MM.1S (cell line): ENCODE measurements at regions not wholly inside any gene's neighbourhood (a gene's known extent, or its start where the extent isn't known, plus 50 kb on each side); places are given as distances from the start of the nearest gene placed in this dataset.

Source experiments
- DNase-seq: peaks from one replicate; pipeline ENCODE4 v3.0.0-alpha.2; 2015
- H2AFZ ChIP-seq: fragments of 300-600 bp; sonication (generic); 2 replicates; pipeline ENCODE4 v1.6.0; 2016; ENCODE audit warnings: antibody characterized with exemption, low read length
- H3F3A ChIP-seq: fragments of 300-600 bp; sonication (generic); 2 replicates; pipeline ENCODE4 v1.6.1; 2016; ENCODE audit warnings: mild to moderate bottlenecking, antibody characterized with exemption, low read length, moderate library complexity, mixed read lengths; ENCODE audit not compliant: insufficient read depth
- H3K27ac ChIP-seq: fragments of 300-600 bp; sonication (generic); 2 replicates; pipeline ENCODE4 v1.5.1; 2016; ENCODE audit warnings: mild to moderate bottlenecking, low read length
- H3K27me3 ChIP-seq: fragments of 300-600 bp; sonication (generic); replicated peaks from 2 replicates; pipeline ENCODE4 v1.6.0; 2016; ENCODE audit warnings: low read length; ENCODE audit not compliant: insufficient read depth
- H3K36me3 ChIP-seq: fragments of 300-600 bp; sonication (generic); replicated peaks from 2 replicates; pipeline ENCODE4 v1.6.1; 2016; ENCODE audit warnings: mild to moderate bottlenecking, low read length, mixed read lengths; ENCODE audit not compliant: insufficient read depth
- H3K4me1 ChIP-seq: fragments of 300-600 bp; sonication (generic); 2 replicates; pipeline ENCODE4 v1.6.1; 2016; ENCODE audit warnings: low read length, mixed read lengths
- H3K4me2 ChIP-seq: fragments of 300-600 bp; sonication (generic); 2 replicates; pipeline ENCODE4 v1.6.0; 2016; ENCODE audit warnings: low read depth, low read length
- H3K4me3 ChIP-seq: fragments of 300-600 bp; sonication (generic); 2 replicates; pipeline ENCODE4 v1.5.1; 2016; ENCODE audit warnings: low read length, mixed read lengths
- H3K79me2 ChIP-seq: fragments of 300-600 bp; sonication (generic); 2 replicates; pipeline ENCODE4 v1.6.1; 2016; ENCODE audit warnings: mixed run types, low read length, mixed read lengths
- H3K9ac ChIP-seq: fragments of 300-600 bp; sonication (generic); 2 replicates; pipeline ENCODE4 v1.6.1; 2016; ENCODE audit warnings: low read length, mixed read lengths
- H3K9me2 ChIP-seq: fragments of 300-600 bp; sonication (generic); replicated peaks from 2 replicates; pipeline ENCODE4 v1.6.1; 2016; ENCODE audit warnings: mild to moderate bottlenecking, low read length, mixed read lengths; ENCODE audit not compliant: insufficient read depth
- H3K9me3 ChIP-seq: fragments of 300-600 bp; sonication (generic); replicated peaks from 2 replicates; pipeline ENCODE4 v1.6.1; 2016; ENCODE audit warnings: mild to moderate bottlenecking, low read length, mixed read lengths; ENCODE audit not compliant: insufficient read depth
- H4K20me1 ChIP-seq: fragments of 300-600 bp; sonication (generic); 2 replicates; pipeline ENCODE4 v1.6.1; 2016; ENCODE audit warnings: mild to moderate bottlenecking, low read length, moderate library complexity, mixed read lengths; ENCODE audit not compliant: insufficient read depth
- EZH2 ChIP-seq: fragments of 300-600 bp; sonication (generic); optimal IDR thresholded peaks from 2 replicates; pipeline ENCODE3; 2017; ENCODE audit warnings: low read depth, mild to moderate bottlenecking, antibody characterized with exemption, low read length, mixed read lengths
- EZH2phosphoT487 ChIP-seq: fragments of 300-600 bp; sonication (generic); IDR thresholded peaks from 2 replicates; pipeline ENCODE4 v1.6.1; 2018; ENCODE audit warnings: antibody characterized with exemption, low read length
- TF ChIP-seq, protein P1 (sequence below): fragments of 300-600 bp; sonication (generic); IDR thresholded peaks from 2 replicates; pipeline ENCODE4 v1.5.1; 2016; ENCODE audit warnings: antibody characterized with exemption, low read length, mixed read lengths

DNA sequence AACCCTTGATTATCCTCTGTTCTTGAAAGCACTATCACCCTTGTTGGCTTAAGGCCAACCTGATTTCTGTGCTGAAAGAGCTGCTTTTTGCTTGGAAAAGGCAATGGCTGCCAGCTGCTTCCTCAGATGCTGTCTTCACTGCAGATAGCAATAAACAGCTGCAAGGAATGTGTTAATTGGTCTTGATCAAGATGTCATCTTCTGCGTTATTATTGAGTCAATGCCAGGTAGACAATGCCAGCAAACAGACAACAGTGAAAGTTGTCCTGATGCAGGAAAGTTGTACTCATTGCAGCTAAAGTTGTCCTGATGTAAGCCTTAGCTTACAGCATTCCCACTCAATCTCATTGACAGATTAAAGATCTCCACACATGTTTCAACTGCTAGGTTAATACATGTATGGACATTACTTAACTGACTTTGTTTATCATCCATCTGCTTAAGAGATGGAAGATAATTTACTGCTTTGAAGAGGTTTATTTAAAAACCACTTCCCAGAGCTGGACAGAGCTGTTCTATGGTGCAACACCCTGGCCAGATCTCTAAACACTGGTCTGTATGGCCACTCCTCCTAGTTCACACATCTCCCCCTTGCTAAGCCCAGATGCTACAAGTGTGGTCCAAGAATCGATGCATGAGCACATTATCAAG lies 251.0 kb upstream of the MCTP2 start:
- H3K4me1 ChIP-seq = no peaks in the 10 kb centered on the region
- TF ChIP-seq, protein P1, sequence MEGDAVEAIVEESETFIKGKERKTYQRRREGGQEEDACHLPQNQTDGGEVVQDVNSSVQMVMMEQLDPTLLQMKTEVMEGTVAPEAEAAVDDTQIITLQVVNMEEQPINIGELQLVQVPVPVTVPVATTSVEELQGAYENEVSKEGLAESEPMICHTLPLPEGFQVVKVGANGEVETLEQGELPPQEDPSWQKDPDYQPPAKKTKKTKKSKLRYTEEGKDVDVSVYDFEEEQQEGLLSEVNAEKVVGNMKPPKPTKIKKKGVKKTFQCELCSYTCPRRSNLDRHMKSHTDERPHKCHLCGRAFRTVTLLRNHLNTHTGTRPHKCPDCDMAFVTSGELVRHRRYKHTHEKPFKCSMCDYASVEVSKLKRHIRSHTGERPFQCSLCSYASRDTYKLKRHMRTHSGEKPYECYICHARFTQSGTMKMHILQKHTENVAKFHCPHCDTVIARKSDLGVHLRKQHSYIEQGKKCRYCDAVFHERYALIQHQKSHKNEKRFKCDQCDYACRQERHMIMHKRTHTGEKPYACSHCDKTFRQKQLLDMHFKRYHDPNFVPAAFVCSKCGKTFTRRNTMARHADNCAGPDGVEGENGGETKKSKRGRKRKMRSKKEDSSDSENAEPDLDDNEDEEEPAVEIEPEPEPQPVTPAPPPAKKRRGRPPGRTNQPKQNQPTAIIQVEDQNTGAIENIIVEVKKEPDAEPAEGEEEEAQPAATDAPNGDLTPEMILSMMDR = no peak
- TF ChIP-seq EZH2 (no peak), EZH2phosphoT487 (no peak)
- DNase-seq = no peak

DNA sequence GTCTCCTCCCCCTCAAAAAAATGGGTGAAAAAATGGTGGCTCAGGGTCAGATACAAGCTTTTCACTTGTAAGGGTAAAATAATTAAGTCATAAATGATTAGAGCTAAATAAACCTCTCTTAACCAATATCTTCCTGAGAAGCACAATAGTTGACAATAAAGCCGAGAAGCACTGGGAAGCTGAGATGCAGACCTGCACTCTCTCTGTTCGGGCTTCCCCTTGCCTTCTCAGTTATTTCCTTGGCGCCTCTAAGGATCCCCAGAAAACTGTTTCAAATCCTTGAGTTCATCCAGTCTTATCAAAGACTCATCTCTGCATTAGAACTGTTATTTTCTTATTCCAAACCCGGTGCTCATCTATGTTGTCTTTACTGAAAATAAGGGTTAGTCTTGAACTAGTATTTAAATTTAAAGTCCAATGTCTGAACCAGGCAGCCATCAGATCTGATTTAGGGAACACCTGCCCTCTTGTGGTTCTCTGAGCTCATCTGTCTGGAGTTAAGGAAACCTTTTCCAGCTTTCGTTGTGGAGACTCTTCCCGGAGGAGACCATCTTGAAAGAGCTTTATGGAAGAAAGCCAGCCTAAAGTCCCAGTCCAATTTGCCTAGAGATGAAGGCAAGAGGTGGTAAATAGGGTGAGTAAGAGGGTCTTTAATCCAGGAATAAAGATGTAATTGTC lies 256.4 kb upstream of the MCTP2 start:
- Histone ChIP-seq H3F3A (no peaks in the 10 kb centered on the region), H3K9me2 (no peaks in the 10 kb centered on the region), H2AFZ (no peak overlapping the region), H3K27me3 (no peaks in the 10 kb centered on the region), H4K20me1 (no peaks in the 10 kb centered on the region), H3K4me3 (no peak overlapping the region), H3K4me2 (no peak overlapping the region), H3K9me3 (no peaks in the 10 kb centered on the region), H3K4me1 (no peaks in the 10 kb centered on the region), H3K79me2 (no peaks in the 10 kb centered on the region), H3K27ac (no peak overlapping the region), H3K9ac (no peak overlapping the region), H3K36me3 (no peaks in the 10 kb centered on the region)
- DNase-seq = peak; percentile 30
- TF ChIP-seq, protein P1 = peak; percentile 38
- TF ChIP-seq EZH2 = no peak

More for the DNA sequence above, 251.0 kb upstream of the MCTP2 start:
- Histone ChIP-seq H3K9me2 (no peaks in the 10 kb centered on the region), H2AFZ (no peak overlapping the region), H3K9me3 (no peaks in the 10 kb centered on the region), H3K79me2 (no peaks in the 10 kb centered on the region), H3K9ac (no peak overlapping the region), H3K27ac (no peak overlapping the region), H3K4me3 (no peak overlapping the region), H3K27me3 (no peaks in the 10 kb centered on the region), H4K20me1 (no peaks in the 10 kb centered on the region), H3K4me2 (no peak overlapping the region), H3K36me3 (no peaks in the 10 kb centered on the region), H3F3A (no peaks in the 10 kb centered on the region)

DNA sequence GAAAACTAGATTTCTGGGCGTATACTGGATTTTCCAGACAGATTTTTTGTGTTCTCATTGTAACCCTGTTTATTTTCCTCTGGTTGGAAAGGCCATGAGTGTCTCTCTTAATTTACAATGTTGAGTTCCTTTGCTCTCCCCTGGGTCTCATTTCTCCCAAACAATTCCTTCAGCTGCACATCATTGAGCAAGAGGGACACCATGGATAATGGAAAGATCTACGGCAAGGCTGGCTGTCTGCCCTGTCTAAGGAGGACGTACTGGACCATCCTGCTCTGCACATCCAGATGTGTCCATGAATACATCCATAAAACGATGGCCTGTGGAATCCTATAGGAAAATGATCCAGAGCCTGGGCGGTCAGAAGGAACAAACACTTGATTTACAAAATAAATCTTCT lies 258.1 kb upstream of the MCTP2 start:
- Histone ChIP-seq H3K4me3 (no peak overlapping the region), H3F3A (no peaks in the 10 kb centered on the region), H3K9ac (no peak overlapping the region), H3K27ac (no peak overlapping the region), H3K36me3 (no peaks in the 10 kb centered on the region), H3K27me3 (no peaks in the 10 kb centered on the region), H3K79me2 (no peaks in the 10 kb centered on the region), H3K4me1 (no peaks in the 10 kb centered on the region), H4K20me1 (no peaks in the 10 kb centered on the region), H2AFZ (no peak overlapping the region), H3K9me3 (no peaks in the 10 kb centered on the region), H3K9me2 (no peaks in the 10 kb centered on the region), H3K4me2 (no peak overlapping the region)
- TF ChIP-seq EZH2 (no peak), EZH2phosphoT487 (no peak)
- TF ChIP-seq, protein P1 = no peak
- DNase-seq = no peak
